ENCODE measurements at regions not wholly inside any gene's neighbourhood (a gene's known extent, or its start where the extent isn't known, plus 50 kb on each side); places are given as distances from the start of the nearest gene placed in this dataset.

DNA sequence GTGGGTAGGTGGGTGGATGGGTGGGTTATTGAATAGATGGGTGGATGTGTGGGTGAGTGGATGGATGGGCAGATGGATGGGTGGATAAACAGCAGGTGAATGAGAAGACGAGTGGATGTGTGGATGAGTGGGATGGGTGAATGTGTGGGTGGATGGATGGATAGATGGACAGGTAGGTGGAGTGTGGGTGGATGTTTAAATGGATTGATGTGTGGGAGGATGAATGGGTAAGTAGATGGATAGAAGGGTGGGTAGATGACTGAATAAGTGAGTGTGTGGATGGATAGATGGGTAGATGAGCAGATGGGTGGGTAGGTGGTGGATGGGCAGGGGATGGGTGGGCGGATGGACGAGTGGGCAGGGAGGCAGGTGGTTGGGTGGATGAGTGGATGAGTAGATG is 397.6 kb upstream of the IRX4 start:
- TF ChIP-seq, protein P1, sequence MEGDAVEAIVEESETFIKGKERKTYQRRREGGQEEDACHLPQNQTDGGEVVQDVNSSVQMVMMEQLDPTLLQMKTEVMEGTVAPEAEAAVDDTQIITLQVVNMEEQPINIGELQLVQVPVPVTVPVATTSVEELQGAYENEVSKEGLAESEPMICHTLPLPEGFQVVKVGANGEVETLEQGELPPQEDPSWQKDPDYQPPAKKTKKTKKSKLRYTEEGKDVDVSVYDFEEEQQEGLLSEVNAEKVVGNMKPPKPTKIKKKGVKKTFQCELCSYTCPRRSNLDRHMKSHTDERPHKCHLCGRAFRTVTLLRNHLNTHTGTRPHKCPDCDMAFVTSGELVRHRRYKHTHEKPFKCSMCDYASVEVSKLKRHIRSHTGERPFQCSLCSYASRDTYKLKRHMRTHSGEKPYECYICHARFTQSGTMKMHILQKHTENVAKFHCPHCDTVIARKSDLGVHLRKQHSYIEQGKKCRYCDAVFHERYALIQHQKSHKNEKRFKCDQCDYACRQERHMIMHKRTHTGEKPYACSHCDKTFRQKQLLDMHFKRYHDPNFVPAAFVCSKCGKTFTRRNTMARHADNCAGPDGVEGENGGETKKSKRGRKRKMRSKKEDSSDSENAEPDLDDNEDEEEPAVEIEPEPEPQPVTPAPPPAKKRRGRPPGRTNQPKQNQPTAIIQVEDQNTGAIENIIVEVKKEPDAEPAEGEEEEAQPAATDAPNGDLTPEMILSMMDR (IDR thresholded peaks at IDR 0.05), result no peak
- no peak for TF ChIP-seq POLR2AphosphoS5 (IDR thresholded peaks at IDR 0.05)
